Fibroblast of the aortic adventitia (primary cell): ENCODE measurements at regions not wholly inside any gene's neighbourhood (a gene's known extent, or its start where the extent isn't known, plus 50 kb on each side); places are given as distances from the start of the nearest gene placed in this dataset.

Experiments used
- DNase-seq: peaks from one replicate; pipeline ENCODE4 v3.0.0-alpha.2; 2010; ENCODE audit warnings: low read depth
- H3K4me3 ChIP-seq: 2 replicates; pipeline ENCODE4 v1.5.1; 2011; ENCODE audit warnings: low read depth, mild to moderate bottlenecking, control low read depth, low read length, moderate library complexity
- CTCF ChIP-seq: IDR thresholded peaks from 2 replicates; pipeline ENCODE4 v1.5.1; 2011; ENCODE audit warnings: mild to moderate bottlenecking, low read length, control low read depth, inconsistent platforms; ENCODE audit not compliant: insufficient read depth

DNA sequence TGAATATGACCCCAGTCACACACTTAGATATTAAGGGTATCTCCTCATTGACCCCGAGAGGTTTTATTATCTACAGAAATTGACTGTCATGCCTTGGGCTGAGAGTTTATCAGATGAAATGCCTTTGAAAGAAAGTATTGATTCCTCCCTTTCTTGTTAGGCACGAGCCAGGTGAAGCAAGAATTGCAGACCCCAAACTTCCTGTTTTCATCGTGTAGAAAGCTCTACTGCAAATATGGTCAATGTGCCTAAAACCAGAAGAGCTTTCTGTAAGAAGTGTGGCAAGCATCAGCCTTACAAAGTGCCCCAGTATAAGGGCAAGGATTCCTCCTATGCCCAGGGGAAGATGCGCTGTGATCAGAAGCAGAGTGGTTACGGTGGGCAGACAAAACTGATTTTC, 143.9 kb upstream of the FUT8 start:
- DNase-seq, result no peak
- TF ChIP-seq CTCF, result no peak
- H3K4me3 ChIP-seq, result no peak overlapping the region

DNA sequence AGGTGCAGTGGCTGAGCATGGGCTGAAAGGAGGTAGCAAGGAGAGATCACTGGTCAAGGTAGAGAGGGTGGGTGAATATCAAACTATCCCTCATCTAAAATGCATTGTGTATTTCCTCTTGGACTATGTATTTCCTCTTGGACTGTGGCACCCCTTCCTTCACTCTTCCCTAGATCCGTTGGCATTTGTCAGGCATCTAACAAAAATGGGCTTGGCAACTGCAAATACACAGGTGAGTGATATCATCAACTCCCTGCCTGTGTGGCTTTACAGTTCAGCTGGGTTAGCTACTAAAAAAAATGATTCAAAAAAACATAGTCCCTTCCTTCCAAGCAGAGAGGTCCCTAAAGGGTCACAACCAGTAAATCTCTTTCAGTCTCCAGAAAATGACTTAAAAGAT, 142.8 kb upstream of the FUT8 start:
- no peak overlapping the region for H3K4me3 ChIP-seq
- DNase-seq, result no peak
- no peak for TF ChIP-seq CTCF

DNA sequence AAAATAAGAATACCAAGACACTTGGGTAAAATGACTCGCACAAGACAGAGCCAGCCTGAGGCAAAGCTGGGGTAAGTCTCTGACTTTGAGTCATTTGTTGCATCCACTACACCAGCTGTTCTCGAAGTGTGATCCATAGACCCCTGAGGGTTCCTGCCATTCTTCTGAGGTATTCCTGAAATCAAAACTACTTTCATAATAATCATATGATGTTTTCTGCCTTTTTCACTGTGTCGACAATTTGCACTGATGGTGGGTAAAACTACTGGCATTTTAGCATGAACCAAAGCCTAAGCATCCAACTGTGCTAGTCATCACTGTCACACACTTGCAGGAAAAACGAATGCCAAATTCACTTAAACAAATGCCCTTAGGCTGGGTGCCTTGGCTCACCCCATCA, 135.5 kb upstream of the FUT8 start:
- DNase-seq, result no peak
- H3K4me3 ChIP-seq, result no peak overlapping the region
- no peak for TF ChIP-seq CTCF

DNA sequence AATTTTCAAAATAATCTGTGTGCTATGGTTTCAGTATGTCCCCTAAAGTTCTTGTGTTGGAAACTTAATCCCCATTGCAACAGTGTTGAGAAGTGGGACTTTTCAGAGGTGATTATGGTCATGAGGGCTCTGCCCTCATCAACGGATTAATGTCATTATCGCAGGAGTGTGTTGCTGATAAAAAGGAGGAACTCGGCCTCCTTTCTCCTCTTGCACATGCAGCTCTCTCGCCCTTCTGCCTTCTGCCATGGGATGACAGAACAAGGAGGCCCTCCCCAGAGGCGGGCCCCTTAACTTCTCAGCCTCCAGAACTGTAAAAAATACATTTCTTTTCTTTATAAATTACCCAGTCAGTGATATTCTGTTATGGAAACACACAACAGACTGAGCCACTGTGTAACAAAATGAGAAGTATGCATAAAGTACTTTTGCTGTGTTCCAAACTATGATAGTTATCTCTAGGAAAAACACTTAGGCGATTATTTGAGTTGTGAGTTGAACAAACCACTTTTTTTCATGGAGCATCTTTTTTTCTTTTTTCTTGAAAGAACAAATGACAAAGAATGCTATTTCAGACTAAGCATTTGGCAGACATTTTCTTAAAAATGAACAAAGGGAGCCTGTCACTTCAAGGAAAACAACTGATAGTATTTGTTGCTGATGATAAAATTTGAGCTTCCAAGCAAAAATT, 134.8 kb upstream of the FUT8 start:
- TF ChIP-seq CTCF, result no peak
- H3K4me3 ChIP-seq, result no peak overlapping the region
- no peak for DNase-seq

DNA sequence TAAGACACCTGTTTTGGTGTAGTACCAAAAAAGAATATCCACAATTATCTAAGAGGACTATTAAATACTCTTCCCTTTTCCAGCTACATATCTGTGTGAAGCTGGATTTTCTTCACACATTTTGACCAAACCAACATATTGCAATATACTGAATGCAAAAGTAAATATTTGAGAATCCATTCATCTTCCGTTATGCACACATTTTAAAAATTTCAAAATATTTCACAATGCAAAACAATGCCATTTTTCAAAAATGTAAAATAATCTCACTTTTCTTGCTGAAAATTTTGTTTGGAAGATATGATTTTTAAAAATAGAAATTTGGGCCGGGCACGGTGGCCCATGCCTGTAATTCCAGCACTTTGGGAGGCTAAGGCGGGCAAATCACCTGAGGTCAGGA, 133.9 kb upstream of the FUT8 start:
- no peak for DNase-seq
- H3K4me3 ChIP-seq, result no peak overlapping the region
- TF ChIP-seq CTCF, result no peak

GRCh38 chr14:65279510-65279909, 133.0 kb upstream of the FUT8 start:
- TF ChIP-seq CTCF, result no peak
- no peak overlapping the region for H3K4me3 ChIP-seq
- no peak for DNase-seq

DNA sequence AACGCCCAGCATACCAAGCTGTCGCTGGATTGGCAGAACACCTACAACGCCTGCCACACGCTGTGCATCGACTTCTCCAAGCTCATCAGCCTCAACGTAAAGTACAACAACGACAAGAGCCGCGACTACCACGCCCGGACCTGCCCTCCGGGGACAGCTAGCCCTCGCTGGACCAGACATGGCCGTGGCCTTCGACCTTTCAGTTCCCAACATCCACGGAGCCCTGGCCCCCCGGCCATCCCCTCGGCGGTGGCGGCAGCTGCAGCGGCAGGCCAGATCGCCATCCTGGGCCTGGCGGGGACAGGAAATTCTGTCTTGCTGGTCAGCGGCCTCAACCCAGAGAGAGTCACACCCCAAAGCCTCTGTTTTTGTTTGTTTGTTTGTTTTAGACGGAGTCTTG, 132.6 kb upstream of the FUT8 start:
- no peak for TF ChIP-seq CTCF
- H3K4me3 ChIP-seq, result no peak overlapping the region
- no peak for DNase-seq
